Tibial nerve (tissue), 4 donors: ENCODE measurements at regions not wholly inside any gene's neighbourhood (a gene's known extent, or its start where the extent isn't known, plus 50 kb on each side); places are given as distances from the start of the nearest gene placed in this dataset.

Experiments used
- EP300 ChIP-seq, 2 donors: sonication (generic); formaldehyde crosslinking; IDR thresholded peaks; one replicate each; pipeline ENCODE4 v1.6.1; 2017; ENCODE audit warnings: antibody characterized with exemption in 2 of 2, mild to moderate bottlenecking in 1 of 2
- POLR2A ChIP-seq, 2 donors: fragments of 450-650 bp; IDR thresholded peaks; one replicate each; pipeline ENCODE4 v1.6.1; 2017; ENCODE audit warnings: antibody characterized with exemption in 2 of 2, mild to moderate bottlenecking in 2 of 2, moderate library complexity in 2 of 2
- TF ChIP-seq, protein P1 (sequence below), 5 experiments: fragments of 200-600 bp in 3 of 5; fragments of 450-650 bp in 2 of 5; sonication (generic) in 3 of 5; IDR thresholded peaks; one replicate each; pipeline ENCODE4 v1.5.1; 2016 to 2019; ENCODE audit warnings: antibody characterized with exemption in 5 of 5, mild to moderate bottlenecking in 3 of 5, moderate library complexity in 2 of 5

DNA sequence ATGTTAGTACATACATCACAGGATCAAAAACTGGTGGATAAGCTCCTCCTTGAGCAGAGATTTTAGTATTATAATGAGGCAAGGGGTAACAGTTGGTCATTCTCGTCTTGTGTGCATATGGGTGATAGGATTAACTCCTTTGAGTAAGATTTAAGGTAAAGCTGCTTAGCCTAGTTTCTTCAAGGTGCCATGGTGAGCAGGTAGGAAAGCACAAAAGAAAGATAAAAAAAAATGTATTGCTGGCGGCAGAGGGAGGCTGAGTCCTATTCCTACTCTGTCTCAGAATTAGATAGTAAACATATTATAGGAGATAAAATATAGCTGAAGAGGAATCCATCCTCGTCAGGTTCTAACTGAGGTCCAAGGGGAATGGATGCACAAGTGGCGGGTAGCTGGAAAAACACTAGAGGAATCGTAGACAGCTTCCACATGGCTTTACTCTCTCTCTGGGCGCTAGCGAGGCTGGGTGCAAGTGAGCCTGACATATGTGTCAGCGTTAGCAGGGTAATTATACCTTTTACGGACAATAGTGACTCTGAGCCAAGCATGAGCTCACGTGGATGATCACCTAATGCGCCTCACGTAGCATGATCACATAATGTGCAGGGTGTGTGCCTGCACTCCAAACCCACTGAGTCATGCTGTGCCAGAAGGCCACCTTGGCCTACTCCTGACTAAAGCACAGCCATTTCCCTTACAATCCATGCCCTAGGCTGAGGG, 734.3 kb upstream of the MIR17HG start:
- TF ChIP-seq EP300 (IDR thresholded peaks at IDR 0.05) (no peak), POLR2A (IDR thresholded peaks at IDR 0.05) (no peak)
- TF ChIP-seq, protein P1, sequence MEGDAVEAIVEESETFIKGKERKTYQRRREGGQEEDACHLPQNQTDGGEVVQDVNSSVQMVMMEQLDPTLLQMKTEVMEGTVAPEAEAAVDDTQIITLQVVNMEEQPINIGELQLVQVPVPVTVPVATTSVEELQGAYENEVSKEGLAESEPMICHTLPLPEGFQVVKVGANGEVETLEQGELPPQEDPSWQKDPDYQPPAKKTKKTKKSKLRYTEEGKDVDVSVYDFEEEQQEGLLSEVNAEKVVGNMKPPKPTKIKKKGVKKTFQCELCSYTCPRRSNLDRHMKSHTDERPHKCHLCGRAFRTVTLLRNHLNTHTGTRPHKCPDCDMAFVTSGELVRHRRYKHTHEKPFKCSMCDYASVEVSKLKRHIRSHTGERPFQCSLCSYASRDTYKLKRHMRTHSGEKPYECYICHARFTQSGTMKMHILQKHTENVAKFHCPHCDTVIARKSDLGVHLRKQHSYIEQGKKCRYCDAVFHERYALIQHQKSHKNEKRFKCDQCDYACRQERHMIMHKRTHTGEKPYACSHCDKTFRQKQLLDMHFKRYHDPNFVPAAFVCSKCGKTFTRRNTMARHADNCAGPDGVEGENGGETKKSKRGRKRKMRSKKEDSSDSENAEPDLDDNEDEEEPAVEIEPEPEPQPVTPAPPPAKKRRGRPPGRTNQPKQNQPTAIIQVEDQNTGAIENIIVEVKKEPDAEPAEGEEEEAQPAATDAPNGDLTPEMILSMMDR (IDR thresholded peaks at IDR 0.05), result no peak
